ENCODE measurements at regions not wholly inside any gene's neighbourhood (a gene's known extent, or its start where the extent isn't known, plus 50 kb on each side); places are given as distances from the start of the nearest gene placed in this dataset.

DNA sequence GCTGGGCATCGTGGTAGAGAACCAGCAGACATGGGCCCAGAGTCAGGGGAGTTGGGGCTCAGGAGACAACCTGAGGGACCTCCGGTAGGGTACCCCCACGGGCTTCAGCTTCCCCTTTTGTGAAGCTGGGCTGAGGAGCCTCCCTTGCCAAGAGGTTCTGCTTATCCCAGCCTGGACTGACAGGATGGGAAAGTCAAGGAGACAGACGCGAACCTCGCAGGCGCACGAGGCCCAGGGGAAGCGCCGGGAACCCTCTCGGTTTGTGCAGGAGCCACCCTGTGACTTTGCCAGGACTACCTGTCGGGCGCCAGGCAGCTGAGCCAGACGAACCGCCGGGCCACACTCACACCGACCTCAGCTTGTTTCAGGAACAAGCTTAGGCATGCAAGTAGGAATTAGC is 566.1 kb downstream of the BRD1 start:
- intact Hi-C loops (cut with micrococcal nuclease) = no loop called here
- DNase-seq = no peak
- H3K4me3 Mint-ChIP-seq = no peak overlapping the region

GRCh38 chr22:49260681-49261580 is 566.7 kb downstream of the BRD1 start:
- H3K4me3 Mint-ChIP-seq = no peak overlapping the region
- CTCF ChIA-PET = no interaction called here
- no peaks in the 10 kb centered on the region for H3K4me1 Mint-ChIP-seq (ENCODE audit: low read depth)
- no peaks in the 10 kb centered on the region for H3K9me3 Mint-ChIP-seq
- H3K27me3 Mint-ChIP-seq (ENCODE audit: low read depth) = peaks cover 7% of the 10 kb centered on the region
- H3K36me3 Mint-ChIP-seq (ENCODE audit: low read depth) = no peaks in the 10 kb centered on the region
- no peak overlapping the region for H3K27ac Mint-ChIP-seq
- no peak for DNase-seq
- intact Hi-C loops (cut with micrococcal nuclease) = no loop called here

More for the DNA sequence above, 566.1 kb downstream of the BRD1 start:
- H3K4me1 Mint-ChIP-seq (ENCODE audit: low read depth) = no peaks in the 10 kb centered on the region
- no peaks in the 10 kb centered on the region for H3K9me3 Mint-ChIP-seq
- H3K27ac Mint-ChIP-seq = no peak overlapping the region
- CTCF ChIA-PET = no interaction called here
- H3K27me3 Mint-ChIP-seq (ENCODE audit: low read depth) = peaks cover 7% of the 10 kb centered on the region
- no peaks in the 10 kb centered on the region for H3K36me3 Mint-ChIP-seq (ENCODE audit: low read depth)

GRCh38 chr22:49259839-49260615 is 567.6 kb downstream of the BRD1 start:
- H3K36me3 Mint-ChIP-seq (ENCODE audit: low read depth) = no peaks in the 10 kb centered on the region
- peaks cover 5% of the 10 kb centered on the region for H3K27me3 Mint-ChIP-seq (ENCODE audit: low read depth)
- H3K27ac Mint-ChIP-seq = no peak overlapping the region
- no peak overlapping the region for H3K4me3 Mint-ChIP-seq
- H3K4me1 Mint-ChIP-seq (ENCODE audit: low read depth) = no peaks in the 10 kb centered on the region
- no peak for DNase-seq
- CTCF ChIA-PET = no interaction called here
- intact Hi-C loops (cut with micrococcal nuclease) = no loop called here
- no peaks in the 10 kb centered on the region for H3K9me3 Mint-ChIP-seq

GRCh38 chr22:49258107-49259010 is 569.3 kb downstream of the BRD1 start:
- Mint-ChIP-seq H3K9me3 (no peaks in the 10 kb centered on the region), H3K4me1 (ENCODE audit: low read depth) (no peaks in the 10 kb centered on the region), H3K4me3 (no peak overlapping the region), H3K36me3 (ENCODE audit: low read depth) (no peaks in the 10 kb centered on the region), H3K27me3 (ENCODE audit: low read depth) (peaks cover 11% of the 10 kb centered on the region), H3K27ac (no peak overlapping the region)
- DNase-seq = no peak
- CTCF ChIA-PET = no interaction called here
- intact Hi-C loops (cut with micrococcal nuclease) = no loop called here

- intact Hi-C loops (cut with micrococcal nuclease) = no loop called here
- H3K27me3 Mint-ChIP-seq (ENCODE audit: low read depth) = peaks cover 11% of the 10 kb centered on the region
- CTCF ChIA-PET = no interaction called here
- H3K9me3 Mint-ChIP-seq = no peaks in the 10 kb centered on the region
- H3K36me3 Mint-ChIP-seq (ENCODE audit: low read depth) = no peaks in the 10 kb centered on the region
- no peak for DNase-seq
- no peak overlapping the region for H3K27ac Mint-ChIP-seq
- no peaks in the 10 kb centered on the region for H3K4me1 Mint-ChIP-seq (ENCODE audit: low read depth)
- H3K4me3 Mint-ChIP-seq = no peak overlapping the region
Measured at GRCh38 chr22:49257551-49257961, 570.1 kb downstream of the BRD1 start.

DNA sequence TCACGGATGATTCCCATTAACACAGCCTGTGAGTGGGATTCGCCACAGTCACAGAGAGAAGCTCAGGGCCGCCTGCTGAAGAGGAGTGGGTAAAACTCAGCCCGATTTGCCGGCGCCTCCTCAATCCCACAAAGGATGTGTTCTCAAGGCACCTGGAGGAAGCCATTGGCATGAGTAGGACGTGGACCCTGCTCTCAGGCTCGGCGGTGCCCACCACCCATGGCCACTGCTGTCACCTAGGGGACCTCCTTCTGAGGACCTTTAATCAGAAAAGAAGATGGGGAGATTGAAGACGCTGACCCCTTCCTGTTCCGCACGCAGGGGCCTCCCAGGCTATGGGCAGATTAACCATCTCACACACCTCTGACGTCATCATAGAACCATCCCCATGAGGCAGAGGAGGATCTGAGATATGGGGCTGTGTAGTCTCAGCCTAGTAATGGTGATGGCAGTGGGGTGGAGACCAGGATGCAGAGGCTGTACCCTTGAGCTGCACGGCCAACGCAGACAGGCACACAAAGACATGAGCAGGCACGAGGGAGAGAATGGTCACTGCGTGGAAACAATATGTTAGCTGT is 571.8 kb downstream of the BRD1 start:
- CTCF ChIA-PET = no interaction called here
- intact Hi-C loops (cut with micrococcal nuclease) = no loop called here
- Mint-ChIP-seq H3K27me3 (ENCODE audit: low read depth) (peaks cover 16% of the 10 kb centered on the region), H3K36me3 (ENCODE audit: low read depth) (no peaks in the 10 kb centered on the region), H3K4me3 (no peak overlapping the region), H3K27ac (no peak overlapping the region), H3K9me3 (no peaks in the 10 kb centered on the region), H3K4me1 (ENCODE audit: low read depth) (no peaks in the 10 kb centered on the region)
- DNase-seq = no peak

- H3K4me3 Mint-ChIP-seq = no peak overlapping the region
- no peaks in the 10 kb centered on the region for H3K36me3 Mint-ChIP-seq (ENCODE audit: low read depth)
- no peak for DNase-seq
- H3K27me3 Mint-ChIP-seq (ENCODE audit: low read depth) = peaks cover 17% of the 10 kb centered on the region
- no peaks in the 10 kb centered on the region for H3K9me3 Mint-ChIP-seq
- no peak overlapping the region for H3K27ac Mint-ChIP-seq
- intact Hi-C loops (cut with micrococcal nuclease) = no loop called here
- no peaks in the 10 kb centered on the region for H3K4me1 Mint-ChIP-seq (ENCODE audit: low read depth)
- CTCF ChIA-PET = no interaction called here
Measured at GRCh38 chr22:49255154-49255553, 572.5 kb downstream of the BRD1 start.

GRCh38 chr22:49253656-49254055 is 574.0 kb downstream of the BRD1 start:
- Mint-ChIP-seq H3K4me1 (ENCODE audit: low read depth) (no peaks in the 10 kb centered on the region), H3K27ac (no peak overlapping the region), H3K36me3 (ENCODE audit: low read depth) (no peaks in the 10 kb centered on the region), H3K4me3 (no peak overlapping the region), H3K9me3 (no peaks in the 10 kb centered on the region), H3K27me3 (ENCODE audit: low read depth) (peaks cover 18% of the 10 kb centered on the region)
- no peak for DNase-seq
- CTCF ChIA-PET = no interaction called here
- intact Hi-C loops (cut with micrococcal nuclease) = no loop called here

- H3K27ac Mint-ChIP-seq = no peak overlapping the region
- H3K4me1 Mint-ChIP-seq (ENCODE audit: low read depth) = no peaks in the 10 kb centered on the region
- no peak overlapping the region for H3K4me3 Mint-ChIP-seq
- intact Hi-C loops (cut with micrococcal nuclease) = no loop called here
- CTCF ChIA-PET = no interaction called here
- DNase-seq = no peak
- no peaks in the 10 kb centered on the region for H3K9me3 Mint-ChIP-seq
- H3K36me3 Mint-ChIP-seq (ENCODE audit: low read depth) = no peaks in the 10 kb centered on the region
- peaks cover 18% of the 10 kb centered on the region for H3K27me3 Mint-ChIP-seq (ENCODE audit: low read depth)
Measured at GRCh38 chr22:49251371-49251770, 576.3 kb downstream of the BRD1 start.

- Mint-ChIP-seq H3K9me3 (no peaks in the 10 kb centered on the region), H3K27ac (no peak overlapping the region), H3K36me3 (ENCODE audit: low read depth) (no peaks in the 10 kb centered on the region), H3K4me3 (no peak overlapping the region), H3K4me1 (ENCODE audit: low read depth) (no peaks in the 10 kb centered on the region), H3K27me3 (ENCODE audit: low read depth) (peaks cover 7% of the 10 kb centered on the region)
- intact Hi-C loops (cut with micrococcal nuclease) = no loop called here
- CTCF ChIA-PET = no interaction called here
- DNase-seq = no peak
Measured at GRCh38 chr22:49247194-49247924, 580.3 kb downstream of the BRD1 start.

DNA sequence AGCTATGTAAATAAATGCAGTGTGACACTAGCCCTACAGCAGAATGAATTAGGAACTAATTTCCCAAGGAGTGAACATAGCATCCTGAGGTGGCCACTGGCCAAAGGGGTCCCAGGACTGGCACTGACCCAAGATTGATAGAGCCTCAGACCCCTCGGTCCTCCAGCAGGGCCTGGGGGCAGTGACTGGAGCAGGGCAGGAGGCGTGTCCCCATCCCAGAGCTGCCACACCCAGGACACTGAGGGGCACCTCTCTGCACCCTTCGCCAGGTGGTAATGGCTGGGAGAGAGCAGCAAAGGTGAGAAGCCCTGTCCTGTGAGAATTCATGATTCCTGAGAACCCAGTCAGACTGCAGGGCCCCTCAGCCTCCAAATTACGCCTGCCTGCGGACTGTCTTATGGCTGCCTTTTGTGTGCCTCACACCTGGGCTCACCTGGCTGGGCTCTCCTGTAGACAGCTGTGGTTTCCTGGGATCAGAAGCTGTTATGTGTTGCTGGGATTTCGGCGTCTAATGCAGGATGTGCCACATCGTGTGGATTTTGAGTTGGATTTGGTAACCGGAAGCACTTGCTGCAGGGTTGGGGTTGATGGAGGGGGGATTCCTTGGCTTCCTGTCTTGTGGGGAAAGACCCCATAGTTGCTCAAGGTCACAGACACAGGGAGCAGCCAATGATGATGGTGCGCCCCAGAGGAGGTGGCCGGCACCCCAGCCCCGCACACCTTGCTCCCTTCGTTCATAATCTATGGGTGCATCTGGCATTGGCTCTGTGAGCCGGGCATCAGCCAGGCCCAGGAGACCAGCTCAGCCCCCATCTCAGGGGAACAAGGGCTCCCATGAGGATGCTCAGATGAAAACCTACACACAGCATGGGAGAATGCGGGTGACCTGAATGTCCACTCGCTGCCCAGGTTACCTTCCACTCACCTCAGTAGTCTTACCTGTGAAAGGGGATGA is 582.9 kb downstream of the BRD1 start:
- Mint-ChIP-seq H3K4me1 (ENCODE audit: low read depth) (no peaks in the 10 kb centered on the region), H3K27me3 (ENCODE audit: low read depth) (peaks cover 1% of the 10 kb centered on the region), H3K9me3 (no peaks in the 10 kb centered on the region), H3K4me3 (no peak overlapping the region), H3K27ac (no peak overlapping the region), H3K36me3 (ENCODE audit: low read depth) (no peaks in the 10 kb centered on the region)
- intact Hi-C loops (cut with micrococcal nuclease) = no loop called here
- CTCF ChIA-PET = no interaction called here
- DNase-seq = no peak

Data from activated naive CD4-positive, alpha-beta T cell treated with anti-CD3 and anti-CD28 coated beads for 36 hours (primary cell).